ENCODE measurements at regions not wholly inside any gene's neighbourhood (a gene's known extent, or its start where the extent isn't known, plus 50 kb on each side); places are given as distances from the start of the nearest gene placed in this dataset.

DNA sequence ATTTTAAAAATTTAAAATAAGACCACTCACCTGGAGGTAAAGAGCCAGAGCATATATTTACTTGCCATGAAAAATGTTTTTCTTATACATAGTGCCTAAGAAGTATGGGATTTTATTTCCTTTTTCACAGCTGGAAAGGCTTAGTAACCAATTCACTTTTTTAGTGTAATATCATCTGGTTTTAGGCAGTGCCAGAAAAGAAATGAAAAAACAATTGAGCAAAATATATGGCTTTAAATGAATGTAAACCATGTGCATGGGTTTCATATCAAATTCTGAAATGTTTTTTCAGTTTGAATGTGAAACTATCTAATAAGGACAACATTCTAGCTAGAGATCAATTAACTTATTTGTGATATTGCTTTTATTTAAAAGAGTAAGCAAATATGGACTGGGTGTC lies 672.4 kb upstream of the ADAMTS5 start:
- no peak for ATAC-seq
- Histone ChIP-seq H3K4me1 (ENCODE audit: control insufficient read depth in 2 of 2, insufficient read depth in 2 of 2, low read length in 2 of 2) (no peaks in the 10 kb centered on the region), H3K27ac (ENCODE audit: low read depth, low read length) (no peak overlapping the region), H3K27me3 (ENCODE audit: control insufficient read depth in 2 of 2, insufficient read depth in 2 of 2, low read length in 2 of 2) (no peaks in the 10 kb centered on the region), H3K36me3 (ENCODE audit: control insufficient read depth in 2 of 3, insufficient read depth in 3 of 3, low read length in 3 of 3) (no peaks in the 10 kb centered on the region), H3K4me3 (ENCODE audit: low read length) (no peak overlapping the region), H3K9me3 (ENCODE audit: control insufficient read depth in 2 of 3, low read length in 3 of 3) (no peaks in the 10 kb centered on the region)
- H3K36me3 Mint-ChIP-seq: no peaks in the 10 kb centered on the region
- no peak overlapping the region for H3K27ac Mint-ChIP-seq
- H3K9me3 Mint-ChIP-seq: peaks cover 0 to 18% (median 2%) of the 10 kb centered on the region in 11 donors
- POLR2A ChIA-PET: no interaction called here
- no peak overlapping the region for H3K4me3 Mint-ChIP-seq
- no peaks in the 10 kb centered on the region for H3K4me1 Mint-ChIP-seq
- no peak for DNase-seq
- CTCF ChIA-PET: no interaction called here
- no peaks in the 10 kb centered on the region for H3K27me3 Mint-ChIP-seq
- intact Hi-C loops (cut with micrococcal nuclease): no loop called here

- Histone ChIP-seq H3K4me3 (ENCODE audit: low read length) (no peak overlapping the region), H3K4me1 (ENCODE audit: control insufficient read depth in 2 of 2, insufficient read depth in 2 of 2, low read length in 2 of 2) (no peaks in the 10 kb centered on the region), H3K27me3 (ENCODE audit: control insufficient read depth in 2 of 2, insufficient read depth in 2 of 2, low read length in 2 of 2) (no peaks in the 10 kb centered on the region), H3K36me3 (ENCODE audit: control insufficient read depth in 2 of 3, insufficient read depth in 3 of 3, low read length in 3 of 3) (no peaks in the 10 kb centered on the region), H3K27ac (ENCODE audit: low read depth, low read length) (no peak overlapping the region), H3K9me3 (ENCODE audit: control insufficient read depth in 2 of 3, low read length in 3 of 3) (no peaks in the 10 kb centered on the region)
- DNase-seq (no peak), ATAC-seq (no peak)
- no peaks in the 10 kb centered on the region for H3K27me3 Mint-ChIP-seq
- H3K4me3 Mint-ChIP-seq: no peak overlapping the region
- H3K27ac Mint-ChIP-seq: no peak overlapping the region
- H3K4me1 Mint-ChIP-seq: no peaks in the 10 kb centered on the region
- peaks cover 0 to 21% (median 3%) of the 10 kb centered on the region in 11 donors for H3K9me3 Mint-ChIP-seq
- POLR2A ChIA-PET: no interaction called here
- H3K36me3 Mint-ChIP-seq: no peaks in the 10 kb centered on the region
- intact Hi-C loops (cut with micrococcal nuclease): no loop called here
- CTCF ChIA-PET: no interaction called here
Measured at GRCh38 chr21:27636656-27637055, 669.8 kb upstream of the ADAMTS5 start.

- no peak for DNase-seq
- intact Hi-C loops (cut with micrococcal nuclease): no loop called here
- Histone ChIP-seq H3K27me3 (ENCODE audit: control insufficient read depth in 2 of 2, insufficient read depth in 2 of 2, low read length in 2 of 2) (no peaks in the 10 kb centered on the region), H3K4me3 (ENCODE audit: low read length) (no peak overlapping the region), H3K27ac (ENCODE audit: low read depth, low read length) (no peak overlapping the region), H3K36me3 (ENCODE audit: control insufficient read depth in 2 of 3, insufficient read depth in 3 of 3, low read length in 3 of 3) (no peaks in the 10 kb centered on the region), H3K9me3 (ENCODE audit: control insufficient read depth in 2 of 3, low read length in 3 of 3) (no peaks in the 10 kb centered on the region), H3K4me1 (ENCODE audit: control insufficient read depth in 2 of 2, insufficient read depth in 2 of 2, low read length in 2 of 2) (no peaks in the 10 kb centered on the region)
- ChIA-PET CTCF (no interaction called here), POLR2A (no interaction called here)
- H3K9me3 Mint-ChIP-seq: peaks cover 0 to 12% (median 2%) of the 10 kb centered on the region in 11 donors
- no peak overlapping the region for H3K4me3 Mint-ChIP-seq
- no peaks in the 10 kb centered on the region for H3K4me1 Mint-ChIP-seq
- no peaks in the 10 kb centered on the region for H3K27me3 Mint-ChIP-seq
- no peaks in the 10 kb centered on the region for H3K36me3 Mint-ChIP-seq
- no peak for ATAC-seq
- H3K27ac Mint-ChIP-seq: no peak overlapping the region
Measured at GRCh38 chr21:27633631-27634030, 666.7 kb upstream of the ADAMTS5 start.

- no peaks in the 10 kb centered on the region for H3K27me3 ChIP-seq (ENCODE audit: control insufficient read depth in 2 of 2, insufficient read depth in 2 of 2, low read length in 2 of 2)
- H3K36me3 Mint-ChIP-seq: no peaks in the 10 kb centered on the region
- H3K9me3 Mint-ChIP-seq: peaks cover 0 to 18% (median 2%) of the 10 kb centered on the region in 11 donors
- H3K27ac ChIP-seq (ENCODE audit: low read depth, low read length): no peak overlapping the region
- no peaks in the 10 kb centered on the region for H3K4me1 Mint-ChIP-seq
- H3K4me3 Mint-ChIP-seq: no peak overlapping the region
- no peak for ATAC-seq
- no peaks in the 10 kb centered on the region for H3K36me3 ChIP-seq (ENCODE audit: control insufficient read depth in 2 of 3, insufficient read depth in 3 of 3, low read length in 3 of 3)
- DNase-seq: no peak
- intact Hi-C loops (cut with micrococcal nuclease): no loop called here
- ChIA-PET POLR2A (no interaction called here), CTCF (no interaction called here)
- H3K4me3 ChIP-seq (ENCODE audit: low read length): no peak overlapping the region
- H3K9me3 ChIP-seq (ENCODE audit: control insufficient read depth in 2 of 3, low read length in 3 of 3): no peaks in the 10 kb centered on the region
- no peaks in the 10 kb centered on the region for H3K27me3 Mint-ChIP-seq
- H3K4me1 ChIP-seq (ENCODE audit: control insufficient read depth in 2 of 2, insufficient read depth in 2 of 2, low read length in 2 of 2): no peaks in the 10 kb centered on the region
- no peak overlapping the region for H3K27ac Mint-ChIP-seq
Measured at GRCh38 chr21:27631471-27631870, 664.6 kb upstream of the ADAMTS5 start.

GRCh38 chr21:27622631-27623030 lies 655.7 kb upstream of the ADAMTS5 start:
- Histone ChIP-seq H3K9me3 (ENCODE audit: control insufficient read depth in 2 of 3, low read length in 3 of 3) (no peaks in the 10 kb centered on the region), H3K36me3 (ENCODE audit: control insufficient read depth in 2 of 3, insufficient read depth in 3 of 3, low read length in 3 of 3) (no peaks in the 10 kb centered on the region), H3K4me3 (ENCODE audit: low read length) (no peak overlapping the region), H3K27ac (ENCODE audit: low read depth, low read length) (no peak overlapping the region), H3K4me1 (ENCODE audit: control insufficient read depth in 2 of 2, insufficient read depth in 2 of 2, low read length in 2 of 2) (no peaks in the 10 kb centered on the region), H3K27me3 (ENCODE audit: control insufficient read depth in 2 of 2, insufficient read depth in 2 of 2, low read length in 2 of 2) (no peaks in the 10 kb centered on the region)
- peaks cover 0 to 27% (median 4%) of the 10 kb centered on the region in 11 donors for H3K9me3 Mint-ChIP-seq
- ChIA-PET POLR2A (no interaction called here), CTCF (no interaction called here)
- no peak overlapping the region for H3K4me3 Mint-ChIP-seq
- intact Hi-C loops (cut with micrococcal nuclease): no loop called here
- no peak overlapping the region for H3K27ac Mint-ChIP-seq
- no peaks in the 10 kb centered on the region for H3K4me1 Mint-ChIP-seq
- ATAC-seq: no peak
- no peak for DNase-seq
- no peaks in the 10 kb centered on the region for H3K27me3 Mint-ChIP-seq
- H3K36me3 Mint-ChIP-seq: no peaks in the 10 kb centered on the region

DNA sequence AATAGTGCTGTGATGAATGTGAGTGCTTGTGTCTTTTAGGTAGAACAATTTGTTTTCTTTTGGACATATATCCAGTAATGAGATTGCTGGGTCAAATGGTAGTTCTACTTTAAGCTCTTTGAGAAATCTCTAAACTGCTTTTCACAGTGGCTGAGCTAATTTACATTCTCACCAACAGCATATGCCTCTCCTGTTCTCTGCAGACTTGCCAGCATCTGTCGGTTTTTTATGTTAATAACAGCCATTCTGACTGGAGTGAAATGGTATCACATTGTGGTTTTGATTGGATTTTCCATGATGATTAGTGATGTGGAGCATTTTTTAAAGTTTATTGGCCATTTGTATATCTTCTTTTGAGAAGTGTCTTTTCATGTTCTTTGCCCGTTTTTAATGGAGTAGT lies 647.3 kb upstream of the ADAMTS5 start:
- ATAC-seq (no peak), DNase-seq (no peak)
- Mint-ChIP-seq H3K36me3 (no peaks in the 10 kb centered on the region), H3K27me3 (no peaks in the 10 kb centered on the region), H3K4me3 (no peak overlapping the region), H3K9me3 (peaks cover 0 to 20% (median 3%) of the 10 kb centered on the region in 11 donors), H3K27ac (no peak overlapping the region), H3K4me1 (no peaks in the 10 kb centered on the region)
- ChIA-PET CTCF (no interaction called here), POLR2A (no interaction called here)
- Histone ChIP-seq H3K36me3 (ENCODE audit: control insufficient read depth in 2 of 3, insufficient read depth in 3 of 3, low read length in 3 of 3) (no peaks in the 10 kb centered on the region), H3K9me3 (ENCODE audit: control insufficient read depth in 2 of 3, low read length in 3 of 3) (no peaks in the 10 kb centered on the region), H3K27ac (ENCODE audit: low read depth, low read length) (no peak overlapping the region), H3K27me3 (ENCODE audit: control insufficient read depth in 2 of 2, insufficient read depth in 2 of 2, low read length in 2 of 2) (no peaks in the 10 kb centered on the region), H3K4me1 (ENCODE audit: control insufficient read depth in 2 of 2, insufficient read depth in 2 of 2, low read length in 2 of 2) (no peaks in the 10 kb centered on the region), H3K4me3 (ENCODE audit: low read length) (no peak overlapping the region)
- intact Hi-C loops (cut with micrococcal nuclease): no loop called here

GRCh38 chr21:27606422-27606821 lies 639.5 kb upstream of the ADAMTS5 start:
- Histone ChIP-seq H3K9me3 (ENCODE audit: control insufficient read depth in 2 of 3, low read length in 3 of 3) (no peaks in the 10 kb centered on the region), H3K27ac (ENCODE audit: low read depth, low read length) (no peak overlapping the region), H3K4me3 (ENCODE audit: low read length) (no peak overlapping the region), H3K27me3 (ENCODE audit: control insufficient read depth in 2 of 2, insufficient read depth in 2 of 2, low read length in 2 of 2) (no peaks in the 10 kb centered on the region), H3K4me1 (ENCODE audit: control insufficient read depth in 2 of 2, insufficient read depth in 2 of 2, low read length in 2 of 2) (no peaks in the 10 kb centered on the region), H3K36me3 (ENCODE audit: control insufficient read depth in 2 of 3, insufficient read depth in 3 of 3, low read length in 3 of 3) (no peaks in the 10 kb centered on the region)
- Mint-ChIP-seq H3K4me3 (no peak overlapping the region), H3K27ac (no peak overlapping the region), H3K36me3 (no peaks in the 10 kb centered on the region), H3K9me3 (peaks cover 0 to 19% (median 5%) of the 10 kb centered on the region in 11 donors), H3K4me1 (no peaks in the 10 kb centered on the region), H3K27me3 (no peaks in the 10 kb centered on the region)
- intact Hi-C loops (cut with micrococcal nuclease): no loop called here
- no peak for DNase-seq
- CTCF ChIA-PET: no interaction called here
- POLR2A ChIA-PET: no interaction called here
- no peak for ATAC-seq
